GM12891 (cell line): ENCODE measurements at regions not wholly inside any gene's neighbourhood (a gene's known extent, or its start where the extent isn't known, plus 50 kb on each side); places are given as distances from the start of the nearest gene placed in this dataset.

Experiments used
- POLR2A ChIP-seq: IDR thresholded peaks from 2 replicates; pipeline ENCODE4 v1.6.1; 2011; ENCODE audit warnings: low read depth, low read length, control low read depth
- POLR2AphosphoS5 ChIP-seq: IDR thresholded peaks from 2 replicates; pipeline ENCODE4 v1.6.1; 2011; ENCODE audit warnings: low read depth, low read length, control low read depth
- TAF1 ChIP-seq: IDR thresholded peaks from 2 replicates; pipeline ENCODE4 v1.6.1; 2011; ENCODE audit warnings: low read depth, low read length, control low read depth

DNA sequence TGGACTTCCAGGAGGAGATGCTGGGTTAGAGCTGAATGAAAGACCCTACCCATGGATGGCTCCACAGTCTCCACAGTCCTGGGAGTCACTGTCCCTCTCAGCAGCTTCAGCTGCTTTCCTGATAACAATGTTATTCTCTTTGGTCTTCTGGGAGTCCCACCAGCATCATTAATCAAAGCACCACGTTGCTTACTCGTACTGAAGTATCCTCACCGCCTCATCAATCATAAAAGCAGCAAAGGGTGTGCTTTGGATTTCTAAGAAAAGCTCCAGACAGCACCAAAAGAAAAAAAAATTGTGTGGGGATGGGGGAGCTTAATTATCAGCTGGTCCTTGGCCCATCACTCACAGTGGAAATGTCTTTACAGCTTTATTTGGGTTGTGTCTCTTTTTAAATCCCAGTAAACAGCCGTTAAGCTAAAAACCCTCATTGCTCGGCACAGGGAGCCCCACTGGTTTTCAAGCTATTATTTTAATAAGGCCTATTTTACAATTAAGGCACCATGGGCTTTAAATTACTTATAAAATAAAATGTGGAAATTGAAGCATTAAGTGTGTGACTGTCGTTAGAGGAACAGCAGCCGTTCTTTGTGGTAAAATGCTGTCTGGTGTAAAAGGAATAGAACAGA lies 538.0 kb downstream of the EBF1 start:
- TF ChIP-seq POLR2A (no peak), POLR2AphosphoS5 (no peak), TAF1 (no peak)
